Spleen (tissue), 7 donors: ENCODE measurements at regions not wholly inside any gene's neighbourhood (a gene's known extent, or its start where the extent isn't known, plus 50 kb on each side); places are given as distances from the start of the nearest gene placed in this dataset.

Source experiments
- CTCF ChIP-seq, 11 experiments: fragments of 200-600 bp in 7 of 11; fragments of 450-650 bp in 4 of 11; sonication (generic) in 4 of 11; IDR thresholded peaks in 8 of 11; conservative IDR thresholded peaks in 3 of 11; 1 replicate in 7 of 11; 2 replicates in 4 of 11; pipeline versions ENCODE4 v1.4.0 to v1.8.0; 2016 to 2021; ENCODE audit warnings: antibody characterized with exemption in 11 of 11, inconsistent platforms in 4 of 11, mild to moderate bottlenecking in 1 of 11
- POLR2A ChIP-seq, 3 donors: fragments of 450-650 bp; IDR thresholded peaks; one replicate each; pipeline ENCODE4 v1.5.1; 2017; ENCODE audit warnings: antibody characterized with exemption in 3 of 3, mild to moderate bottlenecking in 1 of 3
- donor health status: DM: no; HTN: no; CAD: no; lungs with moderate emphysema.
- donor health status: DM: no; HTN: no; CAD: no.
- donor health status: DM: no; HTN: no; CAD: no.

GRCh38 chr7:106717254-106717954 lies 56.4 kb upstream of the CCDC71L start:
- TF ChIP-seq CTCF (IDR thresholded peaks at IDR 0.05 in 8 of 11, conservative IDR thresholded peaks at IDR 0.05 in 3 of 11) (no peak), POLR2A (IDR thresholded peaks at IDR 0.05) (no peak)
